Suprapubic skin (tissue), 4 donors: ENCODE measurements at regions not wholly inside any gene's neighbourhood (a gene's known extent, or its start where the extent isn't known, plus 50 kb on each side); places are given as distances from the start of the nearest gene placed in this dataset.

ENCODE experiments used
- DNase-seq, 2 donors: peaks; one replicate each; pipeline ENCODE4 v3.0.0-alpha.2; 2019; ENCODE audit warnings: low spot score in 2 of 2
- H3K27ac ChIP-seq: fragments of 200-600 bp; sonication (generic); one replicate; pipeline ENCODE4 v1.5.1; 2019
- H3K27me3 ChIP-seq: fragments of 200-600 bp; sonication (generic); one replicate; pipeline ENCODE4 v1.5.1; 2019
- H3K36me3 ChIP-seq: fragments of 200-600 bp; sonication (generic); one replicate; pipeline ENCODE4 v1.5.1; 2019
- H3K4me1 ChIP-seq: fragments of 200-600 bp; sonication (generic); one replicate; pipeline ENCODE4 v1.5.1; 2019
- H3K4me3 ChIP-seq: fragments of 200-600 bp; sonication (generic); one replicate; pipeline ENCODE4 v1.5.1; 2019; ENCODE audit warnings: mild to moderate bottlenecking
- H3K9me3 ChIP-seq: fragments of 200-600 bp; sonication (generic); one replicate; pipeline ENCODE4 v1.5.1; 2019
- CTCF ChIP-seq, 2 donors: fragments of 200-600 bp in 1 of 2; fragments of 450-650 bp in 1 of 2; sonication (generic) in 1 of 2; IDR thresholded peaks; one replicate each; pipeline ENCODE4 v1.5.1; 2016 to 2019; ENCODE audit warnings: antibody characterized with exemption in 2 of 2, mild to moderate bottlenecking in 1 of 2, moderate library complexity in 1 of 2
- EP300 ChIP-seq: sonication (generic); formaldehyde crosslinking; IDR thresholded peaks from one replicate; pipeline ENCODE4 v1.6.1; 2017; ENCODE audit warnings: antibody characterized with exemption
- POLR2A ChIP-seq, 2 donors: fragments of 450-650 bp; IDR thresholded peaks; one replicate each; pipeline ENCODE4 v1.6.1; 2017; ENCODE audit warnings: antibody characterized with exemption in 2 of 2, mild to moderate bottlenecking in 2 of 2, moderate library complexity in 2 of 2
- POLR2AphosphoS5 ChIP-seq, 3 donors: sonication (generic); formaldehyde crosslinking; IDR thresholded peaks; one replicate each; pipeline ENCODE4 v1.6.1; 2017; ENCODE audit warnings: antibody characterized with exemption in 3 of 3
- WGBS: methylation state at CpG from one replicate; pipeline ENCODE4 v1.1.5; 2018; 5-methylcytosine and 5-hydroxymethylcytosine counted together

- WGBS = 82% methylated on average over 5 of the region's 5 CpGs
- no peak for DNase-seq
- H3K4me1 ChIP-seq = peaks cover 11% of the 10 kb centered on the region
These were observed 433.1 kb upstream of the HS6ST1 start for GRCh38 chr2:128751746-128752145.

GRCh38 chr2:128752691-128753263, 434.1 kb upstream of the HS6ST1 start:
- Histone ChIP-seq H3K27ac (no peak overlapping the region), H3K27me3 (no peaks in the 10 kb centered on the region), H3K4me3 (no peak overlapping the region), H3K36me3 (no peaks in the 10 kb centered on the region), H3K4me1 (peaks cover 11% of the 10 kb centered on the region), H3K9me3 (no peaks in the 10 kb centered on the region)
- no peak for TF ChIP-seq CTCF (IDR thresholded peaks at IDR 0.05)
- no peak for TF ChIP-seq POLR2AphosphoS5 (IDR thresholded peaks at IDR 0.05)
- no peak for TF ChIP-seq POLR2A (IDR thresholded peaks at IDR 0.05)
- no peak for TF ChIP-seq EP300
- no peak for DNase-seq
- WGBS = 82% methylated on average over 12 of the region's 12 CpGs

More at GRCh38 chr2:128751746-128752145, 433.1 kb upstream of the HS6ST1 start:
- TF ChIP-seq POLR2AphosphoS5 (IDR thresholded peaks at IDR 0.05) (no peak), EP300 (no peak), POLR2A (IDR thresholded peaks at IDR 0.05) (no peak)
- no peaks in the 10 kb centered on the region for H3K27me3 ChIP-seq
- H3K27ac ChIP-seq = no peak overlapping the region
- no peaks in the 10 kb centered on the region for H3K36me3 ChIP-seq
- H3K9me3 ChIP-seq = no peaks in the 10 kb centered on the region
- H3K4me3 ChIP-seq = no peak overlapping the region

- Histone ChIP-seq H3K9me3 (no peaks in the 10 kb centered on the region), H3K4me1 (peaks cover 11% of the 10 kb centered on the region), H3K36me3 (no peaks in the 10 kb centered on the region), H3K27ac (no peak overlapping the region), H3K4me3 (no peak overlapping the region), H3K27me3 (no peaks in the 10 kb centered on the region)
- DNase-seq = no peak
- WGBS = 65% methylated on average over 7 of the region's 7 CpGs
- TF ChIP-seq POLR2A (IDR thresholded peaks at IDR 0.05) = no peak
- no peak for TF ChIP-seq EP300
- TF ChIP-seq CTCF (IDR thresholded peaks at IDR 0.05) = no peak
- no peak for TF ChIP-seq POLR2AphosphoS5 (IDR thresholded peaks at IDR 0.05)
These were observed 434.7 kb upstream of the HS6ST1 start for GRCh38 chr2:128753321-128753720.

- WGBS = 62% methylated on average over 6 of the region's 6 CpGs
- Histone ChIP-seq H3K27ac (no peak overlapping the region), H3K4me3 (no peak overlapping the region), H3K36me3 (no peaks in the 10 kb centered on the region), H3K4me1 (peaks cover 11% of the 10 kb centered on the region), H3K9me3 (no peaks in the 10 kb centered on the region), H3K27me3 (no peaks in the 10 kb centered on the region)
- no peak for DNase-seq
- TF ChIP-seq CTCF (IDR thresholded peaks at IDR 0.05) = no peak
- no peak for TF ChIP-seq POLR2A (IDR thresholded peaks at IDR 0.05)
- no peak for TF ChIP-seq EP300
These were observed 435.1 kb upstream of the HS6ST1 start for GRCh38 chr2:128753800-128754199.

- H3K9me3 ChIP-seq = no peaks in the 10 kb centered on the region
- H3K4me1 ChIP-seq = peaks cover 11% of the 10 kb centered on the region
- H3K27me3 ChIP-seq = no peaks in the 10 kb centered on the region
- WGBS = 80% methylated on average over 5 of the region's 6 CpGs
- TF ChIP-seq EP300 (no peak), POLR2AphosphoS5 (IDR thresholded peaks at IDR 0.05) (no peak), POLR2A (IDR thresholded peaks at IDR 0.05) (no peak), CTCF (IDR thresholded peaks at IDR 0.05) (no peak)
- H3K4me3 ChIP-seq = no peak overlapping the region
- H3K27ac ChIP-seq = no peak overlapping the region
- H3K36me3 ChIP-seq = no peaks in the 10 kb centered on the region
- no peak for DNase-seq
These were observed 435.6 kb upstream of the HS6ST1 start for GRCh38 chr2:128754246-128754724.
